ENCODE measurements at regions not wholly inside any gene's neighbourhood (a gene's known extent, or its start where the extent isn't known, plus 50 kb on each side); places are given as distances from the start of the nearest gene placed in this dataset.

GRCh38 chr14:100439781-100440180 is 116.6 kb downstream of the SLC25A47 start:
- no peak for DNase-seq

DNA sequence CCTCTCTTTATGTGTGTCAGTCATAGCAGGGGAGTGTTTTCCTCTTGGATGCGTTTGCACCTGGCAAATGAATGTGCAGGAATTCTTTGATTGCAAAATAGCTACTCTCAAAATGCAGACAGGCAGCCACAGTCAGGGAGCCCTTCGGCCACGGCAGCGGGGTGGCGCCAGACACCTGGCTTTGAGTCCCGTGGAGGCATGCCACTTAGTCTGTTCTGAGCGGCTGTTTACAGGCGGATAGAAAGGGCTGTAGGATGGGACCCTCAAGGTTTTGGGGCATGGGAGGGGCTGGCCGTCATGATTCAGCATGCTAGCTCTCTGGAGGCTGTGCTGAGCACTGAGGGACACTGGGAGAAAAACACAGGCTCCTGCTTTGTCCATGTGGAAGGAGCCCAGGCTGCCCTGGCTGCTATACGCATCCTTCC is 117.1 kb downstream of the SLC25A47 start:
- peak in 1 of 2 experiments; percentile 34 for DNase-seq

- DNase-seq: no peak
Measured at GRCh38 chr14:100440758-100441203, 117.6 kb downstream of the SLC25A47 start.

GRCh38 chr14:100441271-100441947 is 118.3 kb downstream of the SLC25A47 start:
- DNase-seq: no peak

DNA sequence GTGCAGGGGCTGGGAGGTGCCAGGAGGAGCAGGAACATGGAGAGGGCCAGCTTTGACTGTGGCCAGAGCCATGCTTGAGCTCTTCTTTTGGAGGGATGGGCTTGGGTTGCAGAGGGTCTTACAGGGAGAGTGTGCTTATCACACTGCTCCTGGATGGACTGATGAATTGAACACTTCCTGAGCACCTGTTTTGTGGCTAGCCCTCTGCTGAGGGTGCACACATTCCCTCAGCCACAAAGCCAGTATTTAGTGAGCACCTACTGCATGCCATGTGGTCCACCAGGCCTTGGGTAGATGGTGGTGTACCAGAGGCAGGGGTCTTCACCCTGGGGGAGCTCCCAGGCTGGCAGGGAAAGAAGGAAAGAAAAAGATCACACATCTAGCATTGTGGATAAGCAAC is 118.9 kb downstream of the SLC25A47 start:
- no peak for DNase-seq

DNA sequence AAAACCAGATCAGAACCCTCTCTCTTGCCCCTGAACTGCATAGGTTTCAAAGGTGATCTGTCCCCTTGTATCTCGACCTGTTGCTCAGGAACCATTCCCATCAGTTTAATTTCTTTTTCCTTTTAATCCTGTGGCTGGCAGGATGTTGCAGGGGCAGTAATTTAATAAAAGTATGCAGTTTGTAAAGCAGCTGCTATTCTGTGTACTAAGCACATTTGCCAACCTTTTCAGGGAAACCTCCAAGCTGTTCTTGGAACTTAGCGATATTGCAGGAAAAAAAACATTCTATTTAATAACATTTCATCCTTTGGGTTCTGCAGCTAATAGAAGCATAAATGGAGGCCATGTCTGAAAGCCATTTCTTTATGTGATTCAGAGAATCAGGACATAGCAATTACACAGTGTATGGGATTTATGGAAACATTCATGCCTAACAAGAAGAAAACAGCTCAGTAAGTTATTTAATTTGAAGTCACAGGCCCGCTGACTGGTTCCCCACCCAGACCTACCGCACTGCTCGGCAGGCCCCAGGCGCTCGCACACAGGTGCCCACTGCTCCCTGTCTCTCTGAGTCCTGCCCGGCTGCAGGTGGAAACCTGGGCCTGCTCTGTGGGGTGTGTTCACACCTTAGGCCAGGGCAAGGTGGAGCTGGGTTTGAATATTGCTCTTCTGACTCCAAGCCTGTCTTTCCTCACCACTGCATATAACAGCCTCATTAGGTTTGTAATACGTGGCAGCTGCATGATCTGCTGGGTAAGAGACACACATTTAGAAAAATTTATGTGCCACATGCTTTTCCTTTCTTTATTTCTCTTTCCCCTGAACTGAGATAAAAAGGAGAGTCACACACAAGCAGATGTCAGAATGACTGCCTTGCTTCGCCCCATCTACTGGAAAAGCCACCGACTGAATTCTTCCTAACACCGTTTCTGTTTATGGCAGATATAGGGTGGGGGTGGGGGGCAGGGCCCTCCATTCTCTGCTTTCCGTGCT is 119.7 kb downstream of the SLC25A47 start:
- DNase-seq: no peak

- DNase-seq: no peak
Measured at GRCh38 chr14:100443603-100444002, 120.5 kb downstream of the SLC25A47 start.

GRCh38 chr14:100445436-100446088 is 122.4 kb downstream of the SLC25A47 start:
- no peak for DNase-seq

GRCh38 chr14:100446572-100446971 is 123.4 kb downstream of the SLC25A47 start:
- peak; percentile 6 to 24 for DNase-seq

GRCh38 chr14:100448376-100448775 is 125.2 kb downstream of the SLC25A47 start:
- DNase-seq: no peak

DNA sequence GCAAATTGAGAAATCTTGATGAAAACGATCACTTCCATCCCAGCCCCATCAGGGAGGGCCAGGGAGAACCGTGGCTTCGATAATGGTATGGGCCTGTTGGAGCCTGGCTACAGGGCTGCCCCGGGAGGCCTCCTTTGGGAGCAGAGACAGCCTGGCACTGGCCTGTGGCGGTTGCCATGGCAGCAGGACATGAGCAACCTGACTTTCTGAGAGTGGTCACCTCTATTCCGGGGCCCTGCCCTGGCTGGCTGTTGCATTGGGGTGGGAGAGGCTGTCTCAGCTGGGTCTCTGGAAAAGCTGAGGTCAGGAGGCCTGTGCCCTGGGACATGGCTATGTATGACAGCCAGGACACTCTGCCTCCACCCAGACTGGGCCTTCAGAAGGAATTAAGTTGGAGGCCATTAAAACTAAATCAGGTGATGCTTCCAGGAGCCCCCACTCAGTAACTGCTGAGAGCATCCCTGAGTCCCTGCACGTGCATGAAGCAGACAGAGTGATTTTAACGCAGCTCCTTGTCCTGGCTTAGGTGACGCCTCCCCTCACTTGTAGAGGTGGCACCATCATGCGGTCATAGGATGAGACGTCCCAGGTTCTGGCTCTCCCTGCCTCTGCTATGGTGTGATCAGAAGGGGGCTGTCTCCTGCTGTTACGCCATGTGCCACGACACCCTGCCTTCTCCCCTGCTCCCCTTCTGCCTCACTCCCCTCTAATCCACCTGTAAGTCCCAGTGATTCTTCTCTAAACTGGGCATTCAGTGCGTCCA is 126.3 kb downstream of the SLC25A47 start:
- no peak for DNase-seq

DNA sequence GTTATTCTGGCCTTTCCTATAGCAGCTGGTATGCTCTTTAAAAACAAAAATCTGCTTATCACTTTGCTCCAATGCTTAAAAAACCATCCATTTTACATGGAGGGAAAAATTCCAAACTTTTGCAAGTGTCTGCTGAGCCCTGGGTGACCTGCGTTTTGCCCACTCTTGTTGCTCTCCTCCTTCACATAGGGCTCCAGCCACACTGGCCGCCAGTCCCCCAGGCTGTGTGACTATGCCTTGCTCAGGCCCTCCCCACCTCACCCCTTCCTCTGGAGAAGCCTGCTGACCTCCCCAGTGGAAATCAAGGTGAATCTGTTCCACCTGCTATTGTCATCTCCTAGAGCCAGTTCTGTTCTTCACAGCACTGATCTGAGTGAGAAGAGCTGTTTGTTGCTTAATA is 126.9 kb downstream of the SLC25A47 start:
- no peak for DNase-seq

GRCh38 chr14:100450736-100451135 is 127.6 kb downstream of the SLC25A47 start:
- no peak for DNase-seq

DNA sequence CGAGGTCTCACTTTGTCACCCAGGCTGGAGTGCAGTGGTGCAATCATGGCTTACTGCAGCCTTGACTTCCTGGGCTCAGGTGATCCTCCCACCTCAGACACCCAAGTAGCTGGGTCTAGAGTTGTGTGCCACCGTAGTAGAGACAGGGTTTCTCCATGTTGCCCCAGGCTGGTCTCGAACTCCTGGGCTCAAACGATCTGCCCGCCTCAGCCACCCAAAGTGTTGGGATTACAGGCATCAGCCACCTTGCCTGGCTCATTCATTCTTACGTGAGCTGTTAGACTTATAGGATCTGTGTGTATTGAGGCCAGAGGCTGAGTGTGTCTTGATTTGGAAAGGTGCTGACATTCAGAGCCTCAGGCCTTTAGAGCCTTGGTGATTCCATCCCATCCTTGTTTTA is 128.1 kb downstream of the SLC25A47 start:
- no peak for DNase-seq

GRCh38 chr14:100453930-100454329 is 130.8 kb downstream of the SLC25A47 start:
- no peak for DNase-seq

DNA sequence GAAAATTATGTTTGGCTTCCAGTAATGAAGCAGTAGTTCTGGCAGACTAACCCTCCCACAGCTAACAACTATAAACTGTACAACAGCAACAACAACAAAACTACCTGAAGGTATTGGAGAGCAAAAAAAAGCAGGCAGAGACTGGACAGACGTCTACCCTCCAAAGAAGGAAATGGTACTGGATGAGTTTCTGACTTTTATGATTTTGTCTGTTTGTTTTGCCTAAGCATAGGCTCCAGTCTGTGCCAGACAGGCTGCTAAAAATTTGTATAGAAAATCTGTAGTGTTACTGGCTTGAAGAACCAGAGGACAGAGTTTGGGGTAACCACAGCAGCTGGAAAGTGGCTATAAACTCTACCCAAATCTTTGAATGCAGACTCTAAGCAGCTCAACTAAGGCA is 131.3 kb downstream of the SLC25A47 start:
- no peak for DNase-seq

DNA sequence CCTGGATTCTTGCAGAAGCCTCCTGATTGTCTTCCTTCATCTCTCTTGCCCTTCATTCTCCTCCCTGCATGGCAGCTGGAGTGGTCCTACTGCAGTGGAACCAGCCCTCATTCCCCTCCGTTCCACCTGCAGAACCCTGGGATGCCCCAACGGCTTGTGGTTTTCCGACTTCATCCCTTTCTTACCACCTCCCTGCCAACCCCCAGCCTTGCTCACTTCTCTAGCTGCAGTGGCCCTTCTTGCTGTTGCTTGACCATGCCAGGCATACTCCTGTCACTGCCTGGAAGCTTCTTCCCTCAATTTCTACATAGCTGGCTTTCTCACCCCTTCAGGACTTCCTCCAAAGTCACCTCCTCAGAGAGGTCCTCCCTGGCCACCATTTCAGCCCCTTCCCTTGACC is 123.3 kb downstream of the BEGAIN start:
- DNase-seq: no peak

DNA sequence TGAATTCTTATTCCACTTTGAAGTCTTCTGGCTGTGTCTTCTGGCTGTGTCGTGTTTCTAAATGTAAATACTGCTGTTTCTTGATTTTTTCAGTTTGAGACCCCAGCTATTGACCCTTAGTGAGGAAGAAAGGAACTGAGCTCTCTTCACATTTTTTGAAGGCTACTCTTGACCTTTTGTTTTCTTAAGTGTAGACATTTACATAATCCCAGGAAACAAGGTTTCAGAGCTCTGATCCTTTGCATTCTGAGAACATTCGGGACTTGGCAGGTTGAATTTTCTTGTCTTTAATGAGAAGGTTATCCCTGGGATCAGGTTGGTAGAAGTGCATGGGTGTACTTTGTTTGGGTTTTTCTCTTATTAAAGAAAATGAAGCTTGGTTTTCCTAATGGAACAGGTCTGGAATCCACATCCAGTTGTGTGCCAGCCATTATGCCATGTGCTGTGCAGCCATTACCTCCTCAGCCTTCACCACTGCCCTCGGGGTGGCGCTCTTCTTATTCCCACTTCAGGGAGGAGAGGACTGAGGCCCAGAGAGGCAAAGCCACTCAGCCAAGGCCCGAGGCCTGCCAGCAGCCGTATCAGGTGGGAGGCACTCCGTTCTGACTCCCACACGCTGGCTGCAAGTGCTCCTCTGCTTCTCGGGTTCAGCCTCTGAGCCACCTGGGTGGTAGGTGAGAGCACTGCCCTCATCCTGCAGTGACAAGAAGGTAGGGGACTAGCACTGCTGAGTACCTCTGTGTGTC is 120.9 kb downstream of the BEGAIN start:
- no peak for DNase-seq

DNA sequence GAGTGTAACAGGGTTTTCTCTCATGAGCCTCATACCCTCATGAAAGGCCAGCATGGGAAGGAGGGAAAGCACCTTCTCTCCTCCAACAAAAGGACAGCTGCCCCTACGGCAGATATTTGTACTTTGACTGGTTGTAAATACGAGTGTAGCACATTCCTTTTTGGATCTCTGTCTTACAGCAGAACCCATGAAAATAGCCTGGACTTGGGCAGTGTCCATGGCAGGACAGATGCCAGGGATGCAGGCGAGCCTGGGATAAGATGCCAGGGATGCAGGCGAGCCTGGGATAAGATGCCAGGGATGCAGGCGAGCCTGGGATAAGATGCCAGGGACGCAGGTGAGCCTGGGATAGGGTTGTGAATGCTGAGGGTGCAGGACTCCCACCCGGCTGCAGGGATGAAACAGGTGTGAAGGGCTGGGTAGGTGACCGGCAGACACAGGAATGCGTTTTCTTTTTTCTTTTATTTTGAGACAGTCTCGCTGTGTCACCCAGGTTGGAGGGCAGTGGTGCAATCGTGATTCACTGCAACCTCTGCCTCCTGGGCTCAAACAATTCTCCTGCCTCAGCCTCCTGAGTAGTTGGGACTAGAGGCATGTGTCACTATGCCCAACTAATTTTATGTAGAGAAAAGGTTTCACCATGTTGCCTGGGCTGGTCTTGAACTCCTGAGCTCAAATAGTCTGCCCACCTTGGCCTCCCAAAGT is 120.0 kb downstream of the BEGAIN start:
- no peak for DNase-seq

DNA sequence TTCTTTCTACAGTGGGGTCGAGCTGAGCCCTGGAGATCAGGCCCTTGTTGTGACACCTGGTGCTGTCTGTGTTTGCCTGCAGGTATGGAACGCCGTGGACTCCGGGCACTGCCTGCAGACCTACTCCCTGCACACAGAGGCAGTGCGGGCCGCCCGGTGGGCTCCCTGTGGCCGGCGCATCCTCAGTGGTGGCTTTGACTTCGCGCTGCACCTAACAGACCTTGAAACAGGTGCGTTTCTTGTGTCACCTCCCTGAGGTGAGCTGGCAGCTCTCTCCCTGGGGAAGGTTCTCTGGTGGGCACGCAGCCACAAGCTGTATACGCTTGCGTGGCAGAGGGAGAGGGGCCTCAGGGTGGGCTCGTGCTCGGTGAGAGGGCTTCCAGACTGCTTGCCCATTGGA is 119.3 kb downstream of the BEGAIN start:
- DNase-seq: no peak

- DNase-seq: no peak
Measured at GRCh38 chr14:100468557-100468956, 118.7 kb downstream of the BEGAIN start.

Measured in activated CD4-positive, alpha-beta T cell treated with anti-CD3 and anti-CD28 coated beads, Interleukin-2, amount 50 U/mL, for 48 hours (primary cell).